GM12892 (cell line): ENCODE measurements at regions not wholly inside any gene's neighbourhood (a gene's known extent, or its start where the extent isn't known, plus 50 kb on each side); places are given as distances from the start of the nearest gene placed in this dataset.

ENCODE experiments used
- POLR2A ChIP-seq: IDR thresholded peaks from 2 replicates; pipeline ENCODE4 v1.6.1; 2011; ENCODE audit warnings: low read depth, low read length, control low read depth
- POLR2AphosphoS5 ChIP-seq: IDR thresholded peaks from 2 replicates; pipeline ENCODE4 v1.6.1; 2011; ENCODE audit warnings: low read depth, low read length, control low read depth

DNA sequence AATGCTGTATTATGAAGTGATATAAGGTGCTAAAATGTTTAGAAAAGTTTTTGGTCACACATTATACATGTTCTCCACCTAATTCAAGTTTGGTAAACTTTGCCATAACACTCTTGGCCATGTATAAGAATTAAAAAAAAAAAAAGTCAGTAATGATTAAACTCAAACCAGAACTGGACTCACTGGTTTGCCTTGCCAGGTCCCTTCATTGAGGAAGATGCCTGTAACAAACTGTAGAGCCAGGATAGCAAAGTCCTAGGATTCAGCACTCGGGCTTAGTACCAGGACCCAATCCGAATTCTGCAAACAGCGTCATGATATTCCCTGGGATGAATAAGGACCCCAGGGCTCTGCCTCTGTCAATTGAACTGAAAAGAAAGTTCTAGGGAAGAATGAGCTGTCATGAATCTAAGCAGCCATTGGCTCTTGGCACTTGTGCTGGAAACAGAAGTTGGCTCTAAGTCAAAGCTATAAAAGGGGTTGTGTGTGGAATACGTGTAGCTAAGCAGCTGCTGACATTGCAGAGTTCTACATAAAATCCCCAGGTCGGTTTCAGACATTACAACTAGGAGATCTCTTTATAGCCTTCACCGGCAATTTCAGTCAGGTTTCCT lies 216.9 kb downstream of the C7orf25 start:
- TF ChIP-seq POLR2A, result no peak
- no peak for TF ChIP-seq POLR2AphosphoS5
